HG03571 (cell line): ENCODE measurements at regions not wholly inside any gene's neighbourhood (a gene's known extent, or its start where the extent isn't known, plus 50 kb on each side); places are given as distances from the start of the nearest gene placed in this dataset.
"Not testable (repeated sequence)": the region's sequence is repeated elsewhere in the genome, so short reads cannot be mapped to it uniquely, and the experiment has no call there.

Source experiments
- ATAC-seq: cut with Tn5 transposase; IDR thresholded peaks from one replicate; pipeline ENCODE4 v1.9.1; 2021; ENCODE audit not compliant: unreplicated experiment

- ATAC-seq, result no peak
Observed at GRCh38 chr15:46088486-46089445, 453.9 kb downstream of the SQOR start.

- no peak for ATAC-seq
Observed at GRCh38 chr15:46089467-46089935, 454.7 kb downstream of the SQOR start.

GRCh38 chr15:46091860-46092450 lies 457.1 kb downstream of the SQOR start:
- ATAC-seq, result no peak

GRCh38 chr15:46098006-46098405 lies 463.2 kb downstream of the SQOR start:
- ATAC-seq, result not testable (repeated sequence)

- ATAC-seq, result no peak
Observed at GRCh38 chr15:46110755-46111154, 475.9 kb downstream of the SQOR start.

- ATAC-seq, result no peak
Observed at GRCh38 chr15:46111730-46112129, 476.9 kb downstream of the SQOR start.

DNA sequence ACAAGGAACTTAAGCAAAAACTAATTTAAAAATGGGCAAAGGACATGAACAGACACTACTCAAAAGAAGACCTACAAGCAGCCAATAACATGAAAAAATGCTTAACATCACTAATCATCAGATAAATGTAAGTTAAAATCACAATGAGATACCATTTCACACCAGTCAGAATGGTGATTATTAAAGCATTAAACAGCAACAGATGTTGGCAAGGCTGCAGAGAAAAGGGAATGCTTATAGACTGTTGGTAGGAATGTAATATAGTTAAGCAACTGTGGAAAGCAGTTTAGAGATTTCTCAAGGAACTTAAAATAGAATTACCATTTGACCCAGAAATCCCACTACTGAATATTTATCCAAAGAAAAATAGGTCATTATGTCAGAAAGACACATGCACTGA lies 482.2 kb downstream of the SQOR start:
- no peak for ATAC-seq

DNA sequence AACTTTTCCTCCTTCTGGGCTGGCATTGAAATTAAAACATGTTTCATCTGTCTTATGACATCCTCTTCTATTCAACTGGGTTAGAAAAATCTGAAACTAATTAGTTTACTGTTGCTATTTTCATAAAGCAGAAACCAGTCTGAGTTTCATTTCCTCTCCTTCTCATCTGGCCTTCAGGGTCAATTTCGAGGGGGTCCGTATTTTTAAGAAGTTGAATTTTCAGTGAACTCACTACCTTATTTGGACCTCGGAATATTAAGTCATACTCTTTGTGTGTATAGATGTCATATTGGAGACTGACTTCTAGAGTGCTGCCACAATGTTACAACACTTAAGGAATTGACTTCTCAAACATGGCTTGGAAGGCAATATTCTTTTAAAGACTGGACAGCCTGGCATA lies 485.9 kb downstream of the SQOR start:
- ATAC-seq, result no peak

DNA sequence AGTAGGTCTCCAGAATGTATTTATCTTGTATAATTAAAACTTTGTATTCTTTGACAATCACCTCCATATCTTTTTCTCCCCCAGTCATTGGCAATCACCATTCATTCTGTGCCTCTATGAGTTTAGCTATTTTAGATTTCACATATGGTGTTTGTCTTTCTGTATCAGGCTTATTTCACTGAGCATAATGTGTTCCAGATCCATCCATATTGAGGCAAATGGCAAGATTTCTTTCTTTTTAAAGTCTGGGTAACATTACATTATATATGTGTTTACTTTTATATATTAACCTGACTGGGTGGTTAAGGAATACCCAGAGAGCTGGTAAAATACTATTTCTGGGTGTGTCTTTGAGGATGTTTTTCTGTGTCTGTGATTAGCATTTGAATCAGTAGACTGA lies 486.6 kb downstream of the SQOR start:
- no peak for ATAC-seq

DNA sequence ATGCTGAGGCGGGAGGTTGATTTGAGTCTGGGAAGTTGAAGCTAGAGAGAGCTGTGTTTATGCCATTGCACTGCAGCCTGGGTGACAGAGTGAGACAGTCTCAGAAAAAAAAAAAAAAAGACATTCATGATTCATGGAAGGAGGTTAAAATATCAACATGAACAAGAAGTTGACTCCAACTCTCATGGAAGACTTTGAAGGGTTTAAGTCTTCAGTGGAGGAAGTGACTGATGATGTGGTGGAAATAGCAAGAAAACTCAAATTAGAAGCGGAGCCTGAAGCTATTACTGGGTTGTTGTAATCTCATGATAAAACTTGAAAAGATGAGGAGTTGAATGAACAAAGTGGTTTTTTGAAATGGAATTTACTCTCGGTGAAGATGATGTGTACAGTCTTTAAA lies 491.8 kb downstream of the SQOR start:
- ATAC-seq, result no peak

DNA sequence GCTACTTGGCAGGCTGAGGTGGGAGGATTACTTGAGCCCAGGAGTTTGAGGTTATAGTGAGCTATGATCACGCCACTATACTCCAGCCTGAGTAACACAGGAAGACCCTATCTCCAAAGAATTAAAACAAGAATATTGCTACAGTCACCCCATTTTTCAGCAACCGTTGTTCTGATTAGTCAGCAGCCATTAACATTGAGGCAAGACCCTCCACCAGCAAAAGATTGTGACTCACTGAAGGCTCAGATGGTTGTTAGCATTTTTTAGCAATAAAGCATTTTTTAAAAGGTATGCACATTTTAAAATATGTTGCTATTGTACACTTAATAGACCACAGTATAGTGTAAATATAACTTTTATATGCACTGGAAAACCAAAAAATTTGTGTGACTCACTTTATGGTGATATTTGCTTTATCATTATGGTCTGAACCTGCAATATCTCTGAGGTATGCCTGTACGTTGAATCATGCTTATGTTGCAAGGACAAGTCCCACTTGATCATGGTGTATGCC lies 492.6 kb downstream of the SQOR start:
- ATAC-seq, result no peak

DNA sequence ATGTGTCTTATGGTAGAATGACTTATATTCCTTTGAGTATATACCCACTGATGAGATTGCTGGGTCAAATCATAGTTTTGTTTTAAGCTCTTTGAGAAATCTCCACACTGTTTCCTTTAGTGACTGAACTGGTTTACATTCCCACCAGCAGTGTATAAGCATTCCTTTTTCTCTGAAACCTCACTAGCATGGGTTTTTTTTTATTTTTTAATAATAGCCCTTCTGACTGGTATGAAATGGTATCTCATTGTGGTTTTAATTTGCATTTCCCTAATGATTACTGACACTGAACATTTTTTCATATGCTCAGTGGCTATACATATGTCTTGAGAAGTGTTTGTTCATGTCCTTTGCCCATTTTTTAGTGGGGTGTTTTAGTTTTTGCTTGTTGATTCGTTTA lies 494.3 kb downstream of the SQOR start:
- no peak for ATAC-seq

DNA sequence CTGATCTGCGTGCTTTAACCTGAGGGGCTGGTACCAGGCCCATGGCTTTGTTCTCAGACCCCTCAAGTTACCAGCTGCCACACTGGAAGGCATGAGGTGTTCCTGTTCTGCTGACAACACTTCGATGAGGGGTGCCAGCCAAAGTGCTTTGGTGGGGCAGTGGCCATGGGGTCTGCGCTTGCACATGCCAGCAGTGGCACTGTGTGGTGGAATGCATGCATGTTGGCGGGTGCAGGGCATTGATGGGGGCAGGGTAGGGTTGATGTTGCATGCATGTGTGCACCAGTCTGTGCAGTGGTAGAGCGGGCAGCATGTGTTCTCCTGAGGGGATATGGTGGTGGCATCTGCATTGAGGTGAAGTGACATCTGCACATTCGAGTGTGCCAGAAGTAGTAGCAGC lies 497.0 kb downstream of the SQOR start:
- ATAC-seq, result no peak

GRCh38 chr15:46137443-46137842 lies 502.6 kb downstream of the SQOR start:
- no peak for ATAC-seq

GRCh38 chr15:46146002-46146401 lies 511.2 kb downstream of the SQOR start:
- no peak for ATAC-seq

GRCh38 chr15:46146915-46147314 lies 512.1 kb downstream of the SQOR start:
- ATAC-seq, result no peak

DNA sequence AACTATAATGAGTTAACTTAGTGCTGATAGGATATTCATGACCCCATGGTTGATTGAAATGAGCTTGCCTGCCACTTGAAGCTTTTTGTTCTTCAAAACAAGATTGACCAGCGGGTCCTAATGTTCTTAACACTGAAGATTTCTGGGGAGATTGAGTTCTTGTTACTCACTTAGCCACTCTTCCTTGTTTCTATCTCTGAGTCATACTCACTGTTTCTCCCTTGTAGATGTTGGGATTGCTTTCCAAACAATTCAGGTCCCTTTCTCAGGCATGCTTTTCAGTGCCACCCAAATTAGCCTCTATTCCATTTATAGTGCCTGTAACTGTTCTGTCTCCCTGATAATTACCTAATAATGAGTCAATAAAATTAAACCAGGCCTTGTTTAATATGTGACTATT lies 517.0 kb downstream of the SQOR start:
- ATAC-seq, result no peak

- no peak for ATAC-seq
Observed at GRCh38 chr15:46166750-46167149, 531.9 kb downstream of the SQOR start.

DNA sequence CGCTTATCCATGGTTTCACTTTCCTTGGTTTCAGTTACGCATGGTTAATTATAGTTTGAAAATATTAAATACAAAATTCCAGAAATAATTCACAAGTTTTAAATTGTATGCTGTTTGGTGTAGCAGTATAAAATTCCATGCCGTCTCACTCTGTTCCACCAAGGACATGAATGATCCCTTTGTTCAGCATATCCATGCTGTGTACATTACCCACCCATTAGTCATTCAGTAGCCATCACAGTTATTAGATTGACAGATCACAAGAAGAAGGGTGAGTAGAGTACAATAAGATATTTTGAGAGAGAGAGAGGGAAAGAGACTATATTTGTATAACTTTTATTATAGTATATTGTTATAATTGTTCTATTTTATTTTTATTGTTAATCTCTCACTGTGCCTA lies 535.5 kb downstream of the SQOR start:
- no peak for ATAC-seq

GRCh38 chr15:46174122-46174521 lies 539.3 kb downstream of the SQOR start:
- no peak for ATAC-seq

DNA sequence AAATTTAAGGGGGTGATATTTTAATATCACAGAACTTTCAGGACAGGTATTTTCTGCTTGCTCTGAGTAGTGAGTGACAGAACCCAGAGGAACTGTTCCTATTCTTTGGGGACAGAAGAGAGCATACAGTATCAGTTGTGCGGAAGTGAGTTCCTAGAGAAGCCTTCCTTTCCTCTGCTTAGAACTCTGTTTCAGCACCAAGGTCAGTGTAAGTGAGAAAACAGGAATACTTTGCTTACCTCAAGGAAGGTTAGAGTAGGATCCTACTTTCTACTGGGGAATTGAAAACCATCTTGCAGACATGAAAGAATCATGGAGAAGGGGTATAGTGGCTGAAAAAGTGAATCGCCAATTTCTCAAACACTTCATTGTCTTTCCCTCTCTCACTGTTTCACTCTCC lies 542.4 kb downstream of the SQOR start:
- no peak for ATAC-seq

DNA sequence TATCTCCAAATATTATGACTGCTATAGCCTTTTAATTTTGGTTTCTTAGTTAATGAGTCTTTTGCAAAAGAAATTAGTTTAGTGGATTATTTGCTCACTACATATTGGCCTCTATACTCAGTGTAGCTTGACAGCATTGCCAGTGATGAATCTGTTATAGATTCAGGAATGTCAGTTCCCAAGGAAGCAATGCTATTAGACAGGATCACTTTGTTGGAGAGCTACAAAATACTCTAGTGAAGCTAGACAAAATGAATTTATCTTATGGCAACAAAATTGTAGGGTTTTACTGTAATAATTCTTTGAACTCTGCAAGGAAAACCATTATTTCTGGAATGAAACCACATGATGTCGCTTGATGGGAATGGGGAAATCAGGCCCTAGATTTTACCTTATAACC lies 543.3 kb downstream of the SQOR start:
- ATAC-seq, result no peak
